ENCODE measurements at regions not wholly inside any gene's neighbourhood (a gene's known extent, or its start where the extent isn't known, plus 50 kb on each side); places are given as distances from the start of the nearest gene placed in this dataset.

DNA sequence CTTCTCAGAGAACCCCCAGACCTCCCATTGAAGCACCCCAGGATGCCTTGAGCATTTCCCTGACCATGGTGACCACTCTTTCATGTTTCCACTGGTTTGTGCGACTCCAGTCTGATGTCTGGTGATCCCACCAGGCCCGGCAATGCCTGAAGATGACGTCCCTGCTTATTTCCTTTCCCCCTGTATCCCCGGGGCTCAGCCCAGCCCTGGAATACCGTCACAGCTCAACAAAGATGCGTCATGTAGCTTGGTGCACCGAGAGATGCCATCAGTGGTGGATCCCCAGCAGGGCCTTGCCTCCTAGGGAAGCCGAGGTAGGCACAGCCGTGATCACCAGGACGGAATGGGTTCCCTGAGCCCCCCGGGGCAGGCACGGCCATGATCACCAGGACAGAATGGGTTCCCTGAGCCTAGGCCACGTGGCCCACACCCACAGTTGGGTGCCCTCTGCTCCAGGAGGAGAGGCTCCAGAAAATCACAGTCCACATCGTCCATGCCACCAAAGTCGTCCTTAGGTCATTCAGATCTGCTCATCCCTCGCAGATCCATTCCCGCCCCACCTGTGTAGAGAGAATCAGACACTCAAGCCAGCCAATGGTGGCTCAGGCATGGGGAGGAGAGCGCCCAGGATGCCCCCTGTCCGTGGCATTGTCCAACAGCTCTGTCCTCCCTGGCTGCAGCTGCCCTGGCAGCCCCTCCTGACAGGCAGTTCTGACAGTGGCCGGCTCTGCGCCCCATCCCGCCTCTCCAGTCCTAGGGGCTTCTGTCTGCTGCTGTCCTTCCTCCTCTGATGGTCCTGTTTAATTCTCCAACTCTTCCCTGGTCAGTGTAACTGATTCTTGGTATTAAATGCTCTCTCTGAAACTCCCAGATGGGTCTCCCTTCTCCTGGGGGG, 261.1 kb downstream of the RBFOX3 start:
- no peak for TF ChIP-seq POLR2AphosphoS5 (IDR thresholded peaks at IDR 0.05)
- TF ChIP-seq, protein P1, sequence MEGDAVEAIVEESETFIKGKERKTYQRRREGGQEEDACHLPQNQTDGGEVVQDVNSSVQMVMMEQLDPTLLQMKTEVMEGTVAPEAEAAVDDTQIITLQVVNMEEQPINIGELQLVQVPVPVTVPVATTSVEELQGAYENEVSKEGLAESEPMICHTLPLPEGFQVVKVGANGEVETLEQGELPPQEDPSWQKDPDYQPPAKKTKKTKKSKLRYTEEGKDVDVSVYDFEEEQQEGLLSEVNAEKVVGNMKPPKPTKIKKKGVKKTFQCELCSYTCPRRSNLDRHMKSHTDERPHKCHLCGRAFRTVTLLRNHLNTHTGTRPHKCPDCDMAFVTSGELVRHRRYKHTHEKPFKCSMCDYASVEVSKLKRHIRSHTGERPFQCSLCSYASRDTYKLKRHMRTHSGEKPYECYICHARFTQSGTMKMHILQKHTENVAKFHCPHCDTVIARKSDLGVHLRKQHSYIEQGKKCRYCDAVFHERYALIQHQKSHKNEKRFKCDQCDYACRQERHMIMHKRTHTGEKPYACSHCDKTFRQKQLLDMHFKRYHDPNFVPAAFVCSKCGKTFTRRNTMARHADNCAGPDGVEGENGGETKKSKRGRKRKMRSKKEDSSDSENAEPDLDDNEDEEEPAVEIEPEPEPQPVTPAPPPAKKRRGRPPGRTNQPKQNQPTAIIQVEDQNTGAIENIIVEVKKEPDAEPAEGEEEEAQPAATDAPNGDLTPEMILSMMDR (IDR thresholded peaks at IDR 0.05; ENCODE audit: poor library complexity, severe bottlenecking) = no peak

Measured in neural cell (in vitro differentiated cells).